Esophagus muscularis mucosa (tissue), 4 donors: ENCODE measurements at regions not wholly inside any gene's neighbourhood (a gene's known extent, or its start where the extent isn't known, plus 50 kb on each side); places are given as distances from the start of the nearest gene placed in this dataset.

Experiments
- CTCF ChIP-seq, 3 experiments: fragments of 200-600 bp in 2 of 3; fragments of 450-650 bp in 1 of 3; sonication (generic) in 2 of 3; IDR thresholded peaks; one replicate each; pipeline ENCODE4 v1.5.1; 2017 to 2019; ENCODE audit warnings: antibody characterized with exemption in 3 of 3, mild to moderate bottlenecking in 2 of 3, moderate library complexity in 1 of 3
- EP300 ChIP-seq: sonication (generic); formaldehyde crosslinking; IDR thresholded peaks from one replicate; pipeline ENCODE4 v1.6.1; 2017; ENCODE audit warnings: antibody characterized with exemption
- POLR2A ChIP-seq: fragments of 450-650 bp; IDR thresholded peaks from one replicate; pipeline ENCODE4 v1.6.1; 2017; ENCODE audit warnings: antibody characterized with exemption, moderate library complexity, mild to moderate bottlenecking, low read depth
- POLR2AphosphoS5 ChIP-seq, 2 donors: sonication (generic); formaldehyde crosslinking; IDR thresholded peaks; one replicate each; pipeline ENCODE4 v1.6.1; 2017; ENCODE audit warnings: antibody characterized with exemption in 2 of 2

- no peak for TF ChIP-seq POLR2A
- no peak for TF ChIP-seq CTCF (IDR thresholded peaks at IDR 0.05)
- no peak for TF ChIP-seq POLR2AphosphoS5 (IDR thresholded peaks at IDR 0.05)
- TF ChIP-seq EP300: no peak
These were observed 258.0 kb upstream of the FMN2 start for GRCh38 chr1:239833723-239834122.
